HUDEP-2 (cell line): ENCODE measurements at regions not wholly inside any gene's neighbourhood (a gene's known extent, or its start where the extent isn't known, plus 50 kb on each side); places are given as distances from the start of the nearest gene placed in this dataset.
"Not testable (repeated sequence)": the region's sequence is repeated elsewhere in the genome, so short reads cannot be mapped to it uniquely, and the experiment has no call there.

Experiments
- DNase-seq, 76 experiments: peaks; one replicate each; lab custom pipeline; 2025; ENCODE audit not compliant: unreplicated experiment in 76 of 76; lab: John Stamatoyannopoulos, UW

DNA sequence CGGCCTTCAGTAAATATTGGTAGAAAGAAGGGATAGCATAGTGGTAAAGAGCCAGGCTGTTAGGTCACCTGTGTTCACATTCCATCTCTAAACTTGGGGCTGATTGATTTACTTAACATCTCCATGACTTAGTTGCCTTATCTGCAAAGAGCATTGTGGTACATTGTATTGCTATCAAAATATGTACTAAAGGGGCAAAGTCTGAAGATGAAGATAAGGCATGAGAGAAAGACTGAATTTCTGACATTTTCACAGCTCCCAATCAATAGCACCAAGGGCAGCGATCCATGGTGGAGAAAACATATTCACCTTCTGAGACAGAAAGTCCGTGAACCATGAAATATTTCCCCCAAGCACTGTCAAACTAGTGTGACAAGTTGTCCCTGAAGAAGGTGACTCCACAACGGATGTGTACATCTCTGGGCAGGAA is 223.3 kb upstream of the STXBP5 start:
- no peak for DNase-seq

DNA sequence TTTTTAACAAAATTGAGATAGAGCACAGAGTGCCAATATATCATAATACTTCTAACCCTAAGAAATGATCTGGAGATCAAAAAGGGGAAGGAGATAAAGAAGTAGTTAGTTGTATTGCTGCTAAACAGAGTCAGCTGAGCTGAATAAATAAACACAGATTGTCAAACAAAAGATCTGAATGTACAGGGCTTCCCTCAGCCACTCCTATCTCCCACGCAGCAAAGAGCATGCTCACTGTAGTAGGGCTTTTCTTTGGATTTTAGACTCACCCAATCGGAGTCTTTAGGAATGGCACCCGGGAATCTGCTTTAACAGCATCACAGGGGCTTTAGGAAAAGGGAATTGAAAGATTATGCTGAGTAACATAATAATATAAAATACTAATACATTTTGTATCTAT is 222.2 kb upstream of the STXBP5 start:
- DNase-seq = peak in 1 of 76 experiments; percentile 16

DNA sequence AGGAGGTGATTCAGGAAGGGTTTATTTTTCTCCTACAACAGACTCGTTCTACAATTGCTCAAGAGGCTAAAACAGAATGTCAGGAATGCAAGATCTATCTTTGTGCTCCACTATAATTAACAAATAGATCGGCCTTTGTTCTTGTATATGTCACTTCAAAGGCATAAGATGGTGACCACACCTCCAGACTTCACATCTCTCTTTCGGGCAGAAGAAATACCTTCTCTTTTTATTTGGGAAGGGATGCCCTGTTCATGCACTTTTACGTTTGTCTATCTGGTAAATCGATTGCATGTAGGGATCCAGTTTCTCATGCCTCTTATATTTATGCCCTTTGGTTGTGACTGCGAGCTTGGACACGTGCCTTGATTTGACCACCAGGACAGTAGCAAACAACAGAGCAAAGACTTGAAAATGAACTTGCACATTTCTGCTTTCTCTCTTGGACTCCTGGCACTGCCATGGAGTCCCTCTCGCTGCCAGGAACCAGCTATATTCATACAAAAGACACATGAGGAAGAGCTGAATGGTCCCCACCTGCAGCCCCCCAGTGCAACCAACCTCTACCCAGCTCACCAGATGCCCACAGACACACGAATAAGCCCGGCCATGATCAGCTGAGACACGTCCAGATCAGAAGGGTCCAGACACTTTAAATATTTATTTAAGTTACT is 219.8 kb upstream of the STXBP5 start:
- no peak for DNase-seq

DNA sequence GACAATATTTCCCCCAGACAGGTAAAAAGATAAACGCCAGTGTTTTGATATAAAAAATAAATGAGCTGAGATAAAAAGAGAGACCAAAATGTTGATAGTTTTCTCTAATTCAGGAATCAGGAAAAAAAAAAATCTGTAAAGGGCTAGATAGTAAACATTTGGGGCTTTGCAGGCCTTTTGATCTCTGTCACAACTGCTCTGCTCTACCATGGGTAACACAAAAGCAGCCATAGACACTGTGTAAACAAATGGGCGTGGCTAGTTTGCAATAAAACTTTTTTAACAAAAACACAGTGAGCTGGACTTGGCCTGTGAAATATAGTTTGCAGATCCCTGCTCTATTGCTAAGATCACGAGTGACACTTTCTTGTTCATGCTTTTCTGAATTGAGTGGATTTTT is 219.1 kb upstream of the STXBP5 start:
- DNase-seq = no peak

DNA sequence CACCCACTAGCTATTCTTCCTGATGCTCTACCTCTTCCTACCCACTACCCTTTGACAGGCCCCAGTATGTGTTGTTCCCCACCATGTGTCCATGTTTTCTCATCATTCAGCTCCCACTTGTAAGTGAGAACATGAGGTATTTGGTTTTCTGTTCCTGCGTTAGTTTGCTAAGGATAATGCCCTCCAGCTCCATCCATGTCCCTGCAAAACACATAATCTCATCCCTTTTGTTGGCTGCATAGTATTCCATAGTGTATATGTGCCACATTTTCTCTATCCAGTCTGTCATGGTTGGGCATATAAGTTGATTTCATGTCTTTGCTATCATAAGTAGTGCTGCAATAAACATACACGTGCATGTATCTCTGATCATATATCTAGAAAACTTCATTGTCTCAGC is 218.3 kb upstream of the STXBP5 start:
- no peak for DNase-seq

DNA sequence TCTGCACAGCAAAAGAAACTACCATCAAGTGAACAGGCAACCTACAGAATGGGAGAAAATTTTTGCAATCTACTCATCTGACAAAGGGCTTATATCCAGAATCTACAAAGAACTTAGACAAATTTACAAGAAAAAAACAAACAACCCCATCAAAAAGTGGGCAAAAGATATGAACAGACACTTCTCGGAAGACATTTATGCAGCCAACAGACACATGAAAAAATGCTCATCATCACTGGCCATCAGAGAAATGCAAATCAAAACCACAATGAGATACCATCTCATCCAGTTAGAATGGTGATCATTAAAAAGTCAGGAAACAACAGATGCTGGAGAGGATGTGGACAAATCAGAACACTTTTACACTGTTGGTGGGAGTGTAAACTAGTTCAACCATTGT is 216.3 kb upstream of the STXBP5 start:
- DNase-seq = not testable (repeated sequence)

DNA sequence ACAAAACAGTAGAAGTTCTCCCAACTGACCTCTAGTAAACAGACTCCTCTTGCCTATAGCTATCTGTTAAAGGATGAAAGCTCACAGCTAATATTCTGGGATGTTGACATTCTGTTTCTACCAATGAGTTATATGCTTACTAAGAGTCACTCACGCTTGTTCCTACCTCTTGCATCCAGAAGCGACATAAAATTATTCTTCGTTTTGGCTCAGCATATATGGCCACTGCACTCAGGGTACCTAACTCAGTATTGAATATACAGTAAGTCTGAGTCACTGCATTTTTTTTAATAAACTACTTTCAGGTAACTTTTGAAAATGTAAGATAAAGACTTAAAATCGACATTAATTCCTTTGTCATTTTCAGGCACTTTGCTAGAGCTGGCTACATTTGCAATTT is 214.4 kb upstream of the STXBP5 start:
- DNase-seq = no peak

DNA sequence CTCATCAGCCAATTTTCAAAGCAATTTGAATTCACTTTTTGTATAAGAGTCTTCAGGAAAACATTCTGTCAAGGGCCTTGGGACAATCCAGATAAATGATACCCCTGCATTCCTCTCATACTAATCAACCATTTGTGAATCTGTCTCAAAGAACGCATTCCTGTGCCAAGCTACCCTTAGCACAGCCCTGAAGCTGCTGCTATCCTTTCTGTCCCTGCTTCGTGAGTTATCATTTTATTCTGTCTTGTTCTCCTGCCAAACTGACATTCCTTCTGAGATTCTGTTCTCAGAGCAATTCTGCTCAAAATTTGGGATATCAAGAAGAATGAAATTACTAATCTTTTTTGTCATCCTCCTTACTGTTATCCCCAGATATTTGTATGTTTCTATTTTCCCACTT is 213.9 kb upstream of the STXBP5 start:
- no peak for DNase-seq

DNA sequence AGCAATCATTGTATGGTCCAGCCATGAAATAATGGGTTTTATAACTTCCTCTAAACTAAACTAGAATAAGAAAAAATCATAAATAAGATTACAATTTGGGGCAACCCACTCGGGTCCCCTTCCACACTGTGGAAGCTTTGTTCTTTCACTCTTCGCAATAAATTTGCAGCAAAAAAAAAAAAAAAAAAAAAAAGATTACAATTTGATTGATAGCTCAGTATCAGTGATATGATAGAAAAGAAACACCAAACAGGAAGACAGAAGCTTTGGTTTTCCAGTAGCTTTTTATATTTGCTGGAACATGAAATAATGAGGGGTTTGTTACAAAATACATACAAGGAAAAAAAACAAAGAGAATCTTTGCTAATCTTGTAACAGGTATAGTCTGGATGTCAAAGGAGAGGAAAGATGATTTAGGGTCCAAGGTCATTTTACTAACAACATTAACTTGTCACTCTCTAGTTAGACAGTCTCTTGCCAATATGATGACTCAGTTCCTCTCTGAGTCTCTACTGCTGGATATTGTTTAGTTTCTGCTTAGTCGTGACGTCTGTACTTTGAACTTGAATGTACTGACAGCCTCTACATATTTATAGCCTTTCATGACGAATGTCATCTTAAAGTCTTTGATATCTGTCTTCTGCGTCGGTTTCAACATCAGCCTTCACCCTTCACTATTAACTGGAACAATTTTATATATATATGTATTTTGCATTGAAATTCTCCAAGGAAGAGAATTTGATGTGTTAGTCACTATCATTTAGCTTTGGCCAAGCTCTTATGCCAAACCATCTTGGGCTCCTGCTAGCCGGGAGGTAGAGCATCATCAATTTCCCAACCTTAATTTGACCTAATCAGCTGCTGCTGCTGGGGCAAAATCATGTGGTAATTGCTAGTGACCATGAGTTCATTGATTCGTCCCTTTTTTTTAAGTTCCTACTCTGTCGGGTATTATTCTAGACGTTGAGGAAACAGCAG is 213.1 kb upstream of the STXBP5 start:
- DNase-seq = no peak

DNA sequence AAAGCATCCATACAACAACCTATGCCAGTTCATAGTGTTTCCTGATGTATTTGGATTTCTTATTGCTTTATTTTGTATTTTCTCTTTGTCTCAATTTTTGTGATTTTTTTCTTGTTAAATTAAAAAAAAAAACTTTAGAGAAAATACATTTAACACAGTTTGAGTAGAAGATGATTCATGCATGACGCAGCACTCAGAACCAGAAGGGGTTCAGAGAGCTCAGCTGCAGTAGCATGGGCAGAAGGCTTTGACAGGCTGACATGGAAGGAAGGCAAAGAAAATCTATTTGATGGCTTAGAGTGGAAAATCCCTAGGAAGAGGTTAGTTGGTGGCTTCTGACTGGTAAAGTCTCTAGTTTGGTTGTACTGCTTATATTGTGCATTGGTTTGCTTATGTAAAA is 207.2 kb upstream of the STXBP5 start:
- DNase-seq = peak in 1 of 76 experiments; percentile 10

DNA sequence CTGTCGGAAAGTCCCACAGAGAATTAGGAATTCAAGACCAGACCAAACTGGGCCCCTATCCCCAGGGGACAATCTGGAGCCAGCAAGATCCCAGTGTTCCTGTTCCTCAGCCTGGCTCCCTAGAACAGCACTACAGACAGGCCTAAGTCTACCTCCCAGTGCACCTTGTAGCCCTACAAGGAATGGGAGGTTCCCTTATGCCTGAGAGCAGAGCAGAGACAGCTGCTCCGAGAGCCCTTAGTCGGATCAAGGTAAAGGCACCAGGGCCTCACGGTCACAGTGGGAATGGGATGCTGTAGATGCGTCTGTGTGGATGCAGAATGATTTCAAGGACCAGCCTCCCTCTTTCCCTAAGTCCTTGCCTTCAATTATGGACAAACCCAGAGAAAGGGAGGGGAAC is 204.5 kb upstream of the STXBP5 start:
- DNase-seq = no peak

DNA sequence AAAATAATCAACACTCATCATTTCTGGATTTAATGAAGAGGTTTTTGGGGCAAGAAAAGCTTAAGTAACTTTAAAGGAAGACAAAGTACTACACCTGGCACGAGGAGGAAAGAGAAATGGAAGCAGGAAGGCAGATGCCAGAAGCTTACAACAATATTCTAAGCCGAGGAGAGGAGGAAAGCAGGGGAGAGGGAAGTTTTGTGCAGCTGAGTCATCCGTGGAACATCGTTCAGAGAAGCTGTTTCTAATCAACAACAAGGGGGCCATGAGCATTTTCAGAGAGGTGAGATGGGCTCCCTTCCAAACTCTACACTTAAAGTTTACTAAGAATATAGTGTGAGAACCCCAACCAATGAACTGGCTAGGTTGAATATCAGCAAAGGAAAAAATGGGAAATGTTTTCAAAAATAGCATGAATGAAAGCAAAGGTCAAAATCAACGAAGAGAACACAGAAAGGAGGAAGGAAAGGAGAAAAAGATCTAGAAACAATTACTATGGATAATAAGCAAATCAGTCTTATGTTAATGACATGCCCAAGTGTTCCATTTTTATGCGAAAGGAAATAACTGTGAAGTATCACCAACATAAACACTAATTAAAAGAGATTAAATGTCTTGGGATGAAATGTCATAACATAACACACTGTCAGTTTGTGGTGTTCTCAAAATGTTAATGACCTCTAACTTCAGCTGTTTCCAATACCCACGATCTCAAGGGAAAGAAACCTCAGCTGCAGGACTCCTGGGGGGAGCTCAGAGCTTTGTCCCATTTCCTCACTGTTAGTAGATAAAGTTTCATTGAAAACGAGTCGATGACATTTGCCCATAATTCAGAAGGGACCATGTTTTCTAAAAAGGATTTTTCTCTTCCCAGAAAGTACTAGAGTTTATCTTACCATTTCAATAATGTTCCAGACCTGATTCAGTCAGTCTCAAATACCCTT is 203.4 kb upstream of the STXBP5 start:
- no peak for DNase-seq

DNA sequence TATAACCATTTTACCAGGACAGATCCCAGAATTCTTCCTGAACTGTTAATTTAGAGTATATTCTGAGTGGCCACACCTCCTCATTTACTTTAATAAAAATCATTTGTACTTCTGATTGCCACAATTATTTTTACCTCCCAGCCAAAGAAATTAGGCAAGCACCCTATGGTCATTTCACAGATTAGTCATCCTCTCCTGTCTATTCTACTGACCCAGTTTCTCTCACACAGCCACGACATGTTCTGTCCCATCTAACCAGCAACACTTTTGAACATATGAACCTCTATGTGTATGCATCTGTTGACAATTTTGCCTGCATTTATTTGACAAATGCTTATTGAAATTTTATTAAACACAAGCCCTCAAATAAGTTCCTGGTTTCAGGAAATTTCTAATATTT is 202.6 kb upstream of the STXBP5 start:
- DNase-seq = no peak

DNA sequence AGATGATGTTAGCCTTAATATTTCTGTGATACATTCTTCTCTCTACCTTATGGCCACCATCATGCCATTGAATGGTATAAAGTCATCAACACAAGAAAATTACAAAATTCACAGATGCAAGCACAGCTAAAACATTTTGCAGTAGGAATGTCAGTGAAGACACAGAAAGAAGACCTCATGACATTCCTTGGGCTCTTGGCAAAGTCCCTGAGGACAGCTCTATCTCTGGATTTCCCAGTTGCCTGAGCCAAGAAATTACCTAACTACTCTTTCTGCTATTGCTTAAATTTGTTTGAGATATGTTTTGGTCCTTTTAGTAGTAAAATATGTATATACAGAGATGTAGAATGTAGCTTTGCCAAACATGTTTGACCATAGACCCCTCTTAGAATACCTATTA is 201.0 kb upstream of the STXBP5 start:
- no peak for DNase-seq

DNA sequence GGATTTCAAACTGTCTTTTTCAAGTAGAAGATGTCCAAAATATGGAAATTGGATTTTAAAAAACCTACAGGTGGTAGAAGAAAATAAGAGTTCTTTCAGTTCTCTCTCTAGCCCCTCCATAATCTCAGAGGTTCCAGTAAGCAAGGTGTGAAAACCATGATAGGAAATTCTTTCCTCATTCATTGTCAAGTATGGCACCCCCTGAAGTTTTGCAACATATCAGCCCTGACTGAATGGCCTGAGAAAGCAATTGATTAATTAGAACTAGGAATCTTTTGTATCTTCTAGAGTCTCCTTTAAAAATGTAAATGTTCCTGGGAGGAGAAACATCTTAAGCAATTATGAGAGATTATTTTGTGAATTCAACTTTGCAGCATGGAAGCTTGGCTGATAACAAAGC is 198.7 kb upstream of the STXBP5 start:
- peak in 3 of 76 experiments; percentile 5 to 25 (median 5) for DNase-seq

DNA sequence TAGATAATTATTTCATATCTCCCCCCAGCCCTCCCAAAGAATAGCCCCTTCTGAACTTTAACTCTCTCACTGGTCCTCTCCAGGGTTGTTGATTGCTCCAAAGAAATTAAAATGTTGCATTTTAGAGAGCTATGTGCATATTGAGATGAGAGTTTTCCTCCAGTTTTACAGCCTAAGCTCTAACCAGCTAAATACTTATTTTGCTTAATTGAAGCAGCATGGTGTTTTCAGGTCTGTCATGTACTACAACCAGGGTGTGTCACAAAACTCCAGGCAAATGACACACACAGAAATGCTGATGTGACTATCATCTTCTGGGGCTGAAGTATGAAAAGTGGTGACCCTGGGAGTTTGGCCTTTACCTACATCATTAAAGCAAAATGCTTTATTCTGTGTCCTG is 196.8 kb upstream of the STXBP5 start:
- no peak for DNase-seq

DNA sequence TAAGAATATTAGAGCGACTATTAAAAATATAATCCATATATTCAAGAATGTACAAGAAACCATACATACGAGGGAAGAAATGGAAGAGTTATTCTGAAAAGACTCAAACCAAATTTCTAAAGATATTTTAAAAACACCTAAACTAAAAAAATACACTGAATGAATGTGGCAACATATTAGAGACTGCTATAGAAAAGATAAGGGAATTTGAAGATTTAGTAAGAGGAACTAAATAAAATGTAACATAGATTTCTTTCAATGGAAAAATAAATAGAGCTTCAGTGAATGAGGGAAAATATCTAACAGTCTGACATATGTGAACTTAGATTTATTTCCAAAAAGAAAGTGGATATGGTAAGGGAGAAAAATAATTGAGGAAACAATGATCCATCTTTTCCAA is 194.9 kb upstream of the STXBP5 start:
- DNase-seq = no peak

DNA sequence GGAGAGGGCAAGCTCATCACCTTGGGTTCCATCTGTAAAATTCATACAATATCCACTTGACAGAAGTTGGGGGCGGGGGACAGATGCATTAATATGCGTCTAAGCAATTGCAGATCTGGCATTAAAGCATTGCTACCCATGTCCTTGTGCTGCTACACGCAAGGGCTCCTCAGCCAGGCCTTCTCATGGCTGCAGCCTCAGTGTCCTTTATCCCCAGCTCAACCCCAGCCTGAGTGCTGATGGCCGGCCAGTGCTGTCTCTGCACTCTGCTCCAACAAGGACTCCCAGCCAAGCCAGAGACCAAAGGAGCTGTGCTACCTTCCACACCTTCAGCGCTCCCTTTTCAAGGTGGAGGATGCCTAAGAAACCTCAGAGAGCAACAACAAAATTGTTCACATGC is 188.5 kb upstream of the STXBP5 start:
- DNase-seq = no peak

DNA sequence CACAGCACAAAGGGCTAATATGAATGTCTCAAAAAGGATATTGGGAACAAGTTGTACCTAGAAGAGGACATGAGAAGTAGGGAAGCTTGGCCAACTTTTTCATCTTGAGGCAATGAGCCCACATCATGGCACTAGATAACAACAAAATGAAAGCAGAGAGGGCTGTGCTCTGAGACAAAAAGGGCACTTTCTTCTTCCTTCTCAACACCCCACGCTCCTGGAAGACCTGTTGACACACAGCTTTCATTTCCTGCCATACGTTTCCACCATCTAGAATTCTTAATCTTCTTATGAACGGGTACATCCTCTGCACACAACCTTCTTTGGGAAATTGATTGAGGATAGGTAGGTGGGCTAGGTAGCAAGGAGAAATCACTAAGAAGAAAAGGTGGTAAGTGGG is 187.8 kb upstream of the STXBP5 start:
- no peak for DNase-seq

DNA sequence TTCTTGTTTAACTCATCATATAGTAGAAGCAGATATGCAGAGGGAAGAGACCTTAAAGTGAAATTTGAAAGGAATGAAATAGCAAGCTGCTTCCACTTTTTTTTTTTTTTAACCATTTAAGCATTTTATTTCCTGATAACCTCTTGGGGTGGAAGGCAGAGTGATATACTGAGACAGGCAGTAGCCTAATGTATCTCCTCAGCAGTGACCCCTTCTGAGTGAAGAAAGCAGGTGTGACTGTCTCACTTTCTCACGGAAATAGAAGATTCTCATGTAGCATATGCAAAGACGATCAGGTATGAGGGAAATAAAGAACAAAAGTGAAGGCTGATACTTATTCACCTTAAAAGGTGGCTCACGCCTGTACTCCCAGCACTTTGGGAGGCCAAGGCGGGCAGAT is 187.1 kb upstream of the STXBP5 start:
- DNase-seq = no peak

DNA sequence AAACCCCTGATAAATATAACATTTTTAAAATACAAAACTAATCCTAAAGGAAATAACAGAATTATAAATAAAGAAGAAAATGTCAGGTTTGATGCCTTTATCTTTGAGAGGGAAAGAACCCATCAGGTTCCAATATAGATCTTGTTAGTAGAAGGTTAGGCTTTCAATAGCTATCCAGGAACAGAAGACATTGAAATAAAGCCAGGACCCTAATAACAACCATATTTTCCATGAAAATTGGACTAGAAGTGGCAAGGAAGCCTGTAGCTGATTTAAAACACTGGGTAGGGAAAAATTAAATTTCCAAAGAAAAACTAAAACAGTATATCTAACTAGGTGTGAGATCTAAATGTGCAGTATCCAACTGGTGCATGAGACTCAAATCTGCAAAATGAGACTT is 185.2 kb upstream of the STXBP5 start:
- DNase-seq = no peak
